LNCaP clone FGC (cell line): ENCODE measurements at regions not wholly inside any gene's neighbourhood (a gene's known extent, or its start where the extent isn't known, plus 50 kb on each side); places are given as distances from the start of the nearest gene placed in this dataset.

Source experiments
- DNase-seq: peaks from one replicate; pipeline ENCODE4 v3.0.0-alpha.2; 2011; ENCODE audit warnings: low read depth
- H3K4me3 ChIP-seq: 2 replicates; pipeline ENCODE4 v1.5.1; 2011; ENCODE audit warnings: mild to moderate bottlenecking, low read depth, low read length, control low read depth
- TF ChIP-seq, protein P1 (sequence below): IDR thresholded peaks from 2 replicates; pipeline ENCODE4 v1.5.1; 2012; ENCODE audit warnings: mild to moderate bottlenecking; ENCODE audit not compliant: control insufficient read depth, insufficient read depth; ENCODE audit errors: extremely low read depth

DNA sequence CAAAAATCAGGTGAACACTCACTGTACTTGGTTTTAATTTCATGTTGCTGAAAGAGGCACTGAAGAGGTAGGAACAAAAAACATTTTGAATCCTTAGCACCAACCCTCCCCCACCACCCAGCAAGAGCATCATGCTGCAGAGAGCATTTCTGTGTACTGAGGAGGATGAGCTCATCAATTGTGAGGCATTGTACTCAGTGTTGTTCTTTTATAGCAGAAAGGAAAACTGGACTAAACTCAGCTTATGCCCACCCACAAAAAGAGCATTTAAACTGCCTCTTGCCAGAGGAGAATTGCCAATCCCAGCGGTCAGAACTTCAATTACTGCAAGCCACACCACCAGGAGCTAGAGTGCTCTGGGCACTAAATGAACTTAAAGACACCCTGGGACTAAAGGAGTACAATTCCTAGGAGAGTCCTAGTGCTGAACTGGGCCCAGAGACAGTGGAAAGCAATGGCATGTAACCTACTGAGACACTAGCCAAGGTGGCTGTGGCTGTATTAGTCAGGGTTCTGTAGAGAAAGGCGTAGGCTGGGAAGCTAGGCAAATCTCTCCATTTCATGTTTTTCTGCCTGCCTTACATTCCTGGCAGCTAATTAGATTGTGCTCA lies 280.7 kb upstream of the KLHL4 start:
- TF ChIP-seq, protein P1, sequence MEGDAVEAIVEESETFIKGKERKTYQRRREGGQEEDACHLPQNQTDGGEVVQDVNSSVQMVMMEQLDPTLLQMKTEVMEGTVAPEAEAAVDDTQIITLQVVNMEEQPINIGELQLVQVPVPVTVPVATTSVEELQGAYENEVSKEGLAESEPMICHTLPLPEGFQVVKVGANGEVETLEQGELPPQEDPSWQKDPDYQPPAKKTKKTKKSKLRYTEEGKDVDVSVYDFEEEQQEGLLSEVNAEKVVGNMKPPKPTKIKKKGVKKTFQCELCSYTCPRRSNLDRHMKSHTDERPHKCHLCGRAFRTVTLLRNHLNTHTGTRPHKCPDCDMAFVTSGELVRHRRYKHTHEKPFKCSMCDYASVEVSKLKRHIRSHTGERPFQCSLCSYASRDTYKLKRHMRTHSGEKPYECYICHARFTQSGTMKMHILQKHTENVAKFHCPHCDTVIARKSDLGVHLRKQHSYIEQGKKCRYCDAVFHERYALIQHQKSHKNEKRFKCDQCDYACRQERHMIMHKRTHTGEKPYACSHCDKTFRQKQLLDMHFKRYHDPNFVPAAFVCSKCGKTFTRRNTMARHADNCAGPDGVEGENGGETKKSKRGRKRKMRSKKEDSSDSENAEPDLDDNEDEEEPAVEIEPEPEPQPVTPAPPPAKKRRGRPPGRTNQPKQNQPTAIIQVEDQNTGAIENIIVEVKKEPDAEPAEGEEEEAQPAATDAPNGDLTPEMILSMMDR: no peak
- DNase-seq: no peak
- no peak overlapping the region for H3K4me3 ChIP-seq

DNA sequence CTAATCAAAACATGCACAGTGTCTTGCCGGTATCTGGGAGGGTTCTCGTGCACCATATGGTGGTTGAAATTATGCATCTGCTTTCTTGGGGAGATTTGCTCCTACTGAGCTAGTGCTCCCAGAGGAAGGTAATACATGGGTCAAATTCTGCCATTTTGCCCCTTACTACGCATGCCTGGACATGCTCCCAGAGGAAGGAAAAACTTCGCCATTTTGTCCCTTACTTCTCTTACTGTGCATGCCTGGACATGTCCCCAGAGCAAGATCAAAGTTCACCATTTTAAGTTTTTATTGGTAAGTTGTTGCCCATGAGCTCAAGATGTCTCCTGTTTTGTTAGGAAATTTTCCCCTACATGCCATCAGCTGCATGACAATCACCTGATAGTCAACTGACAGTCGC lies 252.1 kb upstream of the KLHL4 start:
- H3K4me3 ChIP-seq: no peak overlapping the region
- no peak for DNase-seq
- TF ChIP-seq, protein P1: no peak

DNA sequence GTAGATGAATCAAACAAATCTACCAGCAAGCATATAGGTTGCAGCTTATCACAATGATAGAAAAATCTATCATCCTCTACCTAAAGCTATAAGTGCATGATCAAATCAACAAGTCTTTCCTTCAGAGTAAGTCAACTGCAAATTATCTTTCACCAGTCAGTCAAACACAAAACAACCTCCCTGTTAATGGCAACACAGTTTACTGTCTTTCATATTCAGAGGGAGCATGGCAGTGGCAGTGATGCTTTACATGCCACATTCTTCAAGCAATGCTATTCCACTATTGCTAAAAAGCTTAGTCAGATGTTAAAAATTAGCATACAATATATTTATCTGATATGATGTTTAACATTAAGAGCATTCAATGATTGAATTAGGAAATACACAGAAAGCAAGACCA lies 245.1 kb upstream of the KLHL4 start:
- no peak overlapping the region for H3K4me3 ChIP-seq
- TF ChIP-seq, protein P1: no peak
- no peak for DNase-seq

DNA sequence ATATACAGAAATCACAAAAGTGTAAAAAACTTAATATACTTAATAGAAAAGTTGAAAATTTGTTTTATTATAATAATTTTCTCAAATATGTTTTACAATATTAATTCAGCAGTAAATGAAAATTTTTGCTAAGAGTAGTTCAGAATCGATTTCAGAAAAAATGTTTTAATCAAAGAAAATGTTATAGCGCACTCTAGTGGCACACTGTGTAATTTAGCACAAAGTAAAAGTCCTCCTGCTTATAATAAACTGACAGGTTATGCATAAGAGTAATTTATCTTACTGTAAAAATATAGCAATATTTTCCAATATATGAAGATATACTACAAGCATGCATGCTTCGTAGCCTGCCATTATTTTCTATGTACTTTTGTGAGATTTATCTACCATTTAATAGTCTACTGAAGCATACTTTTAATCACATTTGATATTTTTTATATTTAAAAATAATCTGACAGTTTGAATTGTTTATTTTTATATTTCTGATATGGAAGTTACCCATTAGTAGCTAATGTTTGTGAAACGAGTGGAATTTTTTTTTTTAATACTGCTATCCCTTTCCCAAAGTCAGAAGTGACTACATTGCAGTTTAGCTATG lies 217.9 kb upstream of the KLHL4 start:
- TF ChIP-seq, protein P1: peak; percentile 41

DNA sequence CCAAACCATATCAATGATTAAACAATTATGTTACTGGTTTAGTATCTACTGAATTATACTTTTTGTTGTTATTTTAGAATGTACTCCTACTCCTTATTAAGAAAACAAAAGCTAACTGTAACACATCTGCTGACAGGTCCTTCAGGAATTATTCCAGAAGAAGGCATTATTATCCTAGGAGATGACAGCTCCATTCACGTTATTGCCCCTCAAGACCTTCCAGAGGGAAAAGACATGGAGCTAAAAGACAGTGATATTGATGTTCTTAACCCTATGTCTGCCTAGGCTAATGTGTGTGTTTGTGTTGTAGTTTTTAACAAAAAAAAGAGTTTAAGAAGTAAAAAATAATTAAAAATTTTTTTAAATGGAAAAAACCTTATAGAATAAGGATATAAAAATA lies 206.8 kb upstream of the KLHL4 start:
- DNase-seq: no peak
- TF ChIP-seq, protein P1: no peak
- H3K4me3 ChIP-seq: no peak overlapping the region

More for the DNA sequence above, 217.9 kb upstream of the KLHL4 start:
- H3K4me3 ChIP-seq: no peak overlapping the region
- no peak for DNase-seq

DNA sequence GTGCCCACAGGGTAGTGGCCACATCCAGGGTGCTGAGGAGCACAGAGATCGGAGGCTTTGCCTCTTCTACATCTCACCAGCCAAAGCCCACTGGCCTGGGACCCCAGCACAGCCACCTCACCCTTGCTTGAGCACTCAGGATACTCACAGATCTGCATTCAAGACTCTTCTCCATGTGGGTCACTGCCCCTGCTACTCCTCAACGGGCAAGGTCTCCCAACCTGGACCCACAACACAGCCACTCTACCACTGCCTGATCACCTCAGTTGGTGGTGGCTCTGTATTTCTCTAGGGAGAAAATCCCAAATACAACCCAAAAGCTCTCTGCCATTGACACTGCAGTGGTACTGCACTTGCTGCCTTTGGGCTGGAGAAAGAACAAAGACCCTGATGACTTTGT lies 190.3 kb upstream of the KLHL4 start:
- no peak for DNase-seq
- no peak overlapping the region for H3K4me3 ChIP-seq
- TF ChIP-seq, protein P1: no peak

DNA sequence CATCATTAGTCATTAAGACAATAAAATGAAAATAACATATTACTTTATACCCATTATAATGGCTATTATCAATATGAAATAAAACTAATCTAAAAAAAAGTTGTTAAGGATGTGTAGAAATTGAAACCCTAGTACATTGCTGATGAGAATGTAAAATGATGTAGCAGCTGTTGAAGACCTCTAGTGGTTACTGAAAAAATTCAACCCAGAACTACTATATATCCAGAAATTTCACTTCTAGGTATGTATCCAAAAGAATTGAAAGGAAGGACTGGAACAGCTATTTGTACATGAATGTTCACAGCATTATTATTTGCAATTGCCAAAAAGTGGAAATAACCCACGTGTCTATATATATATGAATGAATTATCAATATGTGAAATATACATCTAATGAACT lies 180.3 kb upstream of the KLHL4 start:
- TF ChIP-seq, protein P1: no peak
- no peak overlapping the region for H3K4me3 ChIP-seq
- DNase-seq: no peak
